Mammary epithelial cell (primary cell): ENCODE measurements at regions not wholly inside any gene's neighbourhood (a gene's known extent, or its start where the extent isn't known, plus 50 kb on each side); places are given as distances from the start of the nearest gene placed in this dataset.

Experiments used
- EZH2 ChIP-seq: IDR thresholded peaks from 2 replicates; pipeline ENCODE4 v1.6.1; 2012; ENCODE audit warnings: low read length, inconsistent platforms, borderline replicate concordance
- TF ChIP-seq, protein P1 (sequence below), 2 donors: IDR thresholded peaks in 1 of 2; conservative IDR thresholded peaks in 1 of 2; 2 replicates each; pipeline ENCODE4 v1.5.1; 2011 to 2012; ENCODE audit warnings: inconsistent platforms in 2 of 2, low read length in 2 of 2, mild to moderate bottlenecking in 2 of 2, control low read depth in 1 of 2, low read depth in 1 of 2; ENCODE audit not compliant: insufficient read depth in 1 of 2; ENCODE audit errors: extremely low read depth in 1 of 2

DNA sequence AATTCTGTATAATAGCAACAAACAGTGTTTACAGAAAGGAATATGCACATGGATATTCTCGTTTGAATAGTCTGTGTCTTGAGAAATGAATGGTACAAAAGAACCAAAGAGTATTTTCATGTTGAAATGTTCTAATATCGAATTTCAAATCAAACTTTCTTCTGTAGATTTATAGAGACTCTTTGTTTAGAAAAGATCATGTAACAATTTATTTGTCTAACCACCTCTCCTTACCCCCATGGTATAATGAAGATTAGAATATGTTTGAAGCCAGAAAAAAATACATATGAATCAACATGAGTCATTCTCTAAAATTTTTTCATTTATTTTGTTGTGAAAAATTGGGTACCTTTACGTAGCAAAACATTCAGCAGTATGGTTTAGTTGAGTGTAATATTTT, 285.6 kb downstream of the PRR16 start:
- TF ChIP-seq, protein P1, sequence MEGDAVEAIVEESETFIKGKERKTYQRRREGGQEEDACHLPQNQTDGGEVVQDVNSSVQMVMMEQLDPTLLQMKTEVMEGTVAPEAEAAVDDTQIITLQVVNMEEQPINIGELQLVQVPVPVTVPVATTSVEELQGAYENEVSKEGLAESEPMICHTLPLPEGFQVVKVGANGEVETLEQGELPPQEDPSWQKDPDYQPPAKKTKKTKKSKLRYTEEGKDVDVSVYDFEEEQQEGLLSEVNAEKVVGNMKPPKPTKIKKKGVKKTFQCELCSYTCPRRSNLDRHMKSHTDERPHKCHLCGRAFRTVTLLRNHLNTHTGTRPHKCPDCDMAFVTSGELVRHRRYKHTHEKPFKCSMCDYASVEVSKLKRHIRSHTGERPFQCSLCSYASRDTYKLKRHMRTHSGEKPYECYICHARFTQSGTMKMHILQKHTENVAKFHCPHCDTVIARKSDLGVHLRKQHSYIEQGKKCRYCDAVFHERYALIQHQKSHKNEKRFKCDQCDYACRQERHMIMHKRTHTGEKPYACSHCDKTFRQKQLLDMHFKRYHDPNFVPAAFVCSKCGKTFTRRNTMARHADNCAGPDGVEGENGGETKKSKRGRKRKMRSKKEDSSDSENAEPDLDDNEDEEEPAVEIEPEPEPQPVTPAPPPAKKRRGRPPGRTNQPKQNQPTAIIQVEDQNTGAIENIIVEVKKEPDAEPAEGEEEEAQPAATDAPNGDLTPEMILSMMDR (conservative IDR thresholded peaks at IDR 0.05 in 1 of 2, IDR thresholded peaks at IDR 0.05 in 1 of 2; ENCODE audit: extremely low read depth in 1 of 2, insufficient read depth in 1 of 2, low read depth in 1 of 2, low read length in 2 of 2) = no peak
- no peak for TF ChIP-seq EZH2
